H1 (cell line): ENCODE measurements at regions not wholly inside any gene's neighbourhood (a gene's known extent, or its start where the extent isn't known, plus 50 kb on each side); places are given as distances from the start of the nearest gene placed in this dataset.

Experiments used
- CEBPB ChIP-seq: IDR thresholded peaks from 2 replicates; pipeline ENCODE4 v1.6.1; 2012; ENCODE audit warnings: low read depth, low read length
- CHD1 ChIP-seq: IDR thresholded peaks from 2 replicates; pipeline ENCODE4 v1.6.1; 2012; ENCODE audit warnings: low read depth, low read length, improper control_type of control experiment
- E2F6 ChIP-seq: IDR thresholded peaks from 2 replicates; pipeline ENCODE4 v1.6.1; 2012; ENCODE audit warnings: inconsistent platforms
- POLR2AphosphoS5 ChIP-seq: IDR thresholded peaks from 2 replicates; pipeline ENCODE4 v1.6.1; 2011; ENCODE audit warnings: low read depth, low read length
- POU5F1 ChIP-seq: IDR thresholded peaks from 2 replicates; pipeline ENCODE4 v1.6.1; 2011; ENCODE audit warnings: low read depth, mild to moderate bottlenecking, low read length, moderate library complexity
- TBP ChIP-seq: IDR thresholded peaks from 2 replicates; pipeline ENCODE4 v1.6.1; 2011; ENCODE audit warnings: low read depth, low read length, improper control_type of control experiment
- TF ChIP-seq, protein P1 (sequence below): fragments of 300-600 bp; sonication (generic); IDR thresholded peaks from 2 replicates; pipeline ENCODE4 v1.7.1; 2012; ENCODE audit warnings: low read length, moderate library complexity, mild to moderate bottlenecking, inconsistent platforms; ENCODE audit not compliant: insufficient replicate concordance
- TF ChIP-seq, protein P2 (sequence below), 3 experiments: IDR thresholded peaks; 1 replicate in 2 of 3; 2 replicates in 1 of 3; pipeline versions ENCODE4 v1.5.1 to v1.6.1; 2011; ENCODE audit warnings: low read length in 3 of 3, mild to moderate bottlenecking in 3 of 3, inconsistent platforms in 2 of 3, low read depth in 1 of 3, moderate library complexity in 1 of 3; ENCODE audit not compliant: insufficient read depth in 1 of 3; ENCODE audit errors: control extremely low read depth in 1 of 3

DNA sequence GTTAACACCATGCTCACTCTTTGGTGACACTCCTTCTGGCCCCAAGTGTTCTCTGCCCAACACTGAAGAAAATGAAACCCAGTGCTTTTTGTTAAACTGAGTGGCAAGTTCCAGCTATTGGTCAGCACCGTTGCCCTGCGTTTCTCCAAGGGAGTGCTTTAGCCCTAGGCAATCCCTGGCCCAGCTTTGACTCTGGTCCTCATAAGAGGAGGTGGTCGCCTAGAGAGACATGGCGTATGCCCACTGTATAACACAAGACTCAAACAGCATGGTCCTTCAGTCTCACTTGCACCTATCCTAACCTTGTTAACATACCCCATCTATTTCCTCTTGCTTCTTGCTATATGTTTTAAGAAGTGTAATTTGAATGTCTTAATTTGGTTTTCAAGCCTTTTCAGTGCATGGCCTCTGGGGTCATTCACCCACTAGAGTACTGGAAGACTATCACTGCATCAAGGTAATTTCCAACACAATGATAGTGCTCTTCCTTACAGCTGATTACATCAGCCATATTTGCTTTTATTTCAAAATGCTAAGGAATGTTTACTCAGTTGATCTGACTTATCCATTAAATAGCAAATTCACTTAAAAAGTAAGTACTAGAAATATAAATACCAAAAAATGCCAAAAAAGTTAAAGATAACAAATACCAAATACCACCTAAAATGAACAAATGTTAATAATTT, 190.5 kb upstream of the SOX21 start (continued):
- TF ChIP-seq, protein P1, sequence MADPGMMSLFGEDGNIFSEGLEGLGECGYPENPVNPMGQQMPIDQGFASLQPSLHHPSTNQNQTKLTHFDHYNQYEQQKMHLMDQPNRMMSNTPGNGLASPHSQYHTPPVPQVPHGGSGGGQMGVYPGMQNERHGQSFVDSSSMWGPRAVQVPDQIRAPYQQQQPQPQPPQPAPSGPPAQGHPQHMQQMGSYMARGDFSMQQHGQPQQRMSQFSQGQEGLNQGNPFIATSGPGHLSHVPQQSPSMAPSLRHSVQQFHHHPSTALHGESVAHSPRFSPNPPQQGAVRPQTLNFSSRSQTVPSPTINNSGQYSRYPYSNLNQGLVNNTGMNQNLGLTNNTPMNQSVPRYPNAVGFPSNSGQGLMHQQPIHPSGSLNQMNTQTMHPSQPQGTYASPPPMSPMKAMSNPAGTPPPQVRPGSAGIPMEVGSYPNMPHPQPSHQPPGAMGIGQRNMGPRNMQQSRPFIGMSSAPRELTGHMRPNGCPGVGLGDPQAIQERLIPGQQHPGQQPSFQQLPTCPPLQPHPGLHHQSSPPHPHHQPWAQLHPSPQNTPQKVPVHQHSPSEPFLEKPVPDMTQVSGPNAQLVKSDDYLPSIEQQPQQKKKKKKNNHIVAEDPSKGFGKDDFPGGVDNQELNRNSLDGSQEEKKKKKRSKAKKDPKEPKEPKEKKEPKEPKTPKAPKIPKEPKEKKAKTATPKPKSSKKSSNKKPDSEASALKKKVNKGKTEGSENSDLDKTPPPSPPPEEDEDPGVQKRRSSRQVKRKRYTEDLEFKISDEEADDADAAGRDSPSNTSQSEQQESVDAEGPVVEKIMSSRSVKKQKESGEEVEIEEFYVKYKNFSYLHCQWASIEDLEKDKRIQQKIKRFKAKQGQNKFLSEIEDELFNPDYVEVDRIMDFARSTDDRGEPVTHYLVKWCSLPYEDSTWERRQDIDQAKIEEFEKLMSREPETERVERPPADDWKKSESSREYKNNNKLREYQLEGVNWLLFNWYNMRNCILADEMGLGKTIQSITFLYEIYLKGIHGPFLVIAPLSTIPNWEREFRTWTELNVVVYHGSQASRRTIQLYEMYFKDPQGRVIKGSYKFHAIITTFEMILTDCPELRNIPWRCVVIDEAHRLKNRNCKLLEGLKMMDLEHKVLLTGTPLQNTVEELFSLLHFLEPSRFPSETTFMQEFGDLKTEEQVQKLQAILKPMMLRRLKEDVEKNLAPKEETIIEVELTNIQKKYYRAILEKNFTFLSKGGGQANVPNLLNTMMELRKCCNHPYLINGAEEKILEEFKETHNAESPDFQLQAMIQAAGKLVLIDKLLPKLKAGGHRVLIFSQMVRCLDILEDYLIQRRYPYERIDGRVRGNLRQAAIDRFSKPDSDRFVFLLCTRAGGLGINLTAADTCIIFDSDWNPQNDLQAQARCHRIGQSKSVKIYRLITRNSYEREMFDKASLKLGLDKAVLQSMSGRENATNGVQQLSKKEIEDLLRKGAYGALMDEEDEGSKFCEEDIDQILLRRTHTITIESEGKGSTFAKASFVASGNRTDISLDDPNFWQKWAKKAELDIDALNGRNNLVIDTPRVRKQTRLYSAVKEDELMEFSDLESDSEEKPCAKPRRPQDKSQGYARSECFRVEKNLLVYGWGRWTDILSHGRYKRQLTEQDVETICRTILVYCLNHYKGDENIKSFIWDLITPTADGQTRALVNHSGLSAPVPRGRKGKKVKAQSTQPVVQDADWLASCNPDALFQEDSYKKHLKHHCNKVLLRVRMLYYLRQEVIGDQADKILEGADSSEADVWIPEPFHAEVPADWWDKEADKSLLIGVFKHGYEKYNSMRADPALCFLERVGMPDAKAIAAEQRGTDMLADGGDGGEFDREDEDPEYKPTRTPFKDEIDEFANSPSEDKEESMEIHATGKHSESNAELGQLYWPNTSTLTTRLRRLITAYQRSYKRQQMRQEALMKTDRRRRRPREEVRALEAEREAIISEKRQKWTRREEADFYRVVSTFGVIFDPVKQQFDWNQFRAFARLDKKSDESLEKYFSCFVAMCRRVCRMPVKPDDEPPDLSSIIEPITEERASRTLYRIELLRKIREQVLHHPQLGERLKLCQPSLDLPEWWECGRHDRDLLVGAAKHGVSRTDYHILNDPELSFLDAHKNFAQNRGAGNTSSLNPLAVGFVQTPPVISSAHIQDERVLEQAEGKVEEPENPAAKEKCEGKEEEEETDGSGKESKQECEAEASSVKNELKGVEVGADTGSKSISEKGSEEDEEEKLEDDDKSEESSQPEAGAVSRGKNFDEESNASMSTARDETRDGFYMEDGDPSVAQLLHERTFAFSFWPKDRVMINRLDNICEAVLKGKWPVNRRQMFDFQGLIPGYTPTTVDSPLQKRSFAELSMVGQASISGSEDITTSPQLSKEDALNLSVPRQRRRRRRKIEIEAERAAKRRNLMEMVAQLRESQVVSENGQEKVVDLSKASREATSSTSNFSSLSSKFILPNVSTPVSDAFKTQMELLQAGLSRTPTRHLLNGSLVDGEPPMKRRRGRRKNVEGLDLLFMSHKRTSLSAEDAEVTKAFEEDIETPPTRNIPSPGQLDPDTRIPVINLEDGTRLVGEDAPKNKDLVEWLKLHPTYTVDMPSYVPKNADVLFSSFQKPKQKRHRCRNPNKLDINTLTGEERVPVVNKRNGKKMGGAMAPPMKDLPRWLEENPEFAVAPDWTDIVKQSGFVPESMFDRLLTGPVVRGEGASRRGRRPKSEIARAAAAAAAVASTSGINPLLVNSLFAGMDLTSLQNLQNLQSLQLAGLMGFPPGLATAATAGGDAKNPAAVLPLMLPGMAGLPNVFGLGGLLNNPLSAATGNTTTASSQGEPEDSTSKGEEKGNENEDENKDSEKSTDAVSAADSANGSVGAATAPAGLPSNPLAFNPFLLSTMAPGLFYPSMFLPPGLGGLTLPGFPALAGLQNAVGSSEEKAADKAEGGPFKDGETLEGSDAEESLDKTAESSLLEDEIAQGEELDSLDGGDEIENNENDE, result no peak
- TF ChIP-seq POLR2AphosphoS5 (no peak), TBP (no peak), CEBPB (no peak), E2F6 (no peak), POU5F1 (no peak), CHD1 (no peak)
- TF ChIP-seq, protein P2, sequence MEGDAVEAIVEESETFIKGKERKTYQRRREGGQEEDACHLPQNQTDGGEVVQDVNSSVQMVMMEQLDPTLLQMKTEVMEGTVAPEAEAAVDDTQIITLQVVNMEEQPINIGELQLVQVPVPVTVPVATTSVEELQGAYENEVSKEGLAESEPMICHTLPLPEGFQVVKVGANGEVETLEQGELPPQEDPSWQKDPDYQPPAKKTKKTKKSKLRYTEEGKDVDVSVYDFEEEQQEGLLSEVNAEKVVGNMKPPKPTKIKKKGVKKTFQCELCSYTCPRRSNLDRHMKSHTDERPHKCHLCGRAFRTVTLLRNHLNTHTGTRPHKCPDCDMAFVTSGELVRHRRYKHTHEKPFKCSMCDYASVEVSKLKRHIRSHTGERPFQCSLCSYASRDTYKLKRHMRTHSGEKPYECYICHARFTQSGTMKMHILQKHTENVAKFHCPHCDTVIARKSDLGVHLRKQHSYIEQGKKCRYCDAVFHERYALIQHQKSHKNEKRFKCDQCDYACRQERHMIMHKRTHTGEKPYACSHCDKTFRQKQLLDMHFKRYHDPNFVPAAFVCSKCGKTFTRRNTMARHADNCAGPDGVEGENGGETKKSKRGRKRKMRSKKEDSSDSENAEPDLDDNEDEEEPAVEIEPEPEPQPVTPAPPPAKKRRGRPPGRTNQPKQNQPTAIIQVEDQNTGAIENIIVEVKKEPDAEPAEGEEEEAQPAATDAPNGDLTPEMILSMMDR (IDR thresholded peaks at IDR 0.05; ENCODE audit: control extremely low read depth in 1 of 3, insufficient read depth in 1 of 3, low read depth in 1 of 3, low read length in 3 of 3), result no peak
